NB4 (cell line): ENCODE measurements at regions not wholly inside any gene's neighbourhood (a gene's known extent, or its start where the extent isn't known, plus 50 kb on each side); places are given as distances from the start of the nearest gene placed in this dataset.

Experiments
- CTCF ChIP-seq: IDR thresholded peaks from one replicate; pipeline ENCODE4 v1.5.1; 2012; ENCODE audit warnings: low read depth, low read length
- MYC ChIP-seq: IDR thresholded peaks from 2 replicates; pipeline ENCODE4 v1.6.1; 2011; ENCODE audit warnings: low read depth, low read length
- POLR2A ChIP-seq: IDR thresholded peaks from 2 replicates; pipeline ENCODE4 v1.6.1; 2011; ENCODE audit warnings: mild to moderate bottlenecking; ENCODE audit not compliant: insufficient read length; ENCODE audit errors: extremely low read depth
- TF ChIP-seq, protein P1 (sequence below): IDR thresholded peaks from 2 replicates; pipeline ENCODE4 v1.6.1; 2011; ENCODE audit warnings: low read depth, low read length

DNA sequence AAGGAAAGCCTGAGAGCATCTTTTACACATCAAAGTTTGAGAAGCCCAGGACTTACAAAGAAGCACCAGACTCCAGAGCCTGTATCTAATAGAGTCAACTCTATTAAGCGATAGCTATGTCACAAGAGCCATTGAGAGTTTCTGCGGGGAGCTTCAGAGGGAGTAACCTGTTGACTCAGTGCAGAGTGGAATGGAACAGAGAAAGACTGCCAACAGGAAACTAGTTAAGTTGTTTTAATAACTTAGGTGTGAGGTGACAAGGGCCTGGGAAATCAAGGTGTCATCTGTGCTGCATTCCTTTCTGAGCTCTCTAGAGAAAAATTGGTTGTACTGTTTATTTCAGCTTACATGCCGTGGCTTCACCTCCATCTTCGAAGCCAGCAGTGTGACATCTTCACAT lies 513.8 kb upstream of the POU3F3 start:
- TF ChIP-seq CTCF (no peak), POLR2A (no peak), MYC (no peak)
- TF ChIP-seq, protein P1, sequence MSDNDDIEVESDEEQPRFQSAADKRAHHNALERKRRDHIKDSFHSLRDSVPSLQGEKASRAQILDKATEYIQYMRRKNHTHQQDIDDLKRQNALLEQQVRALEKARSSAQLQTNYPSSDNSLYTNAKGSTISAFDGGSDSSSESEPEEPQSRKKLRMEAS = no peak
